Hematopoietic multipotent progenitor cell treated with erythropoietin and hydrocortisone succinate and interleukin-3 and kit ligand, for 17 days (in vitro differentiated cells): ENCODE measurements at regions not wholly inside any gene's neighbourhood (a gene's known extent, or its start where the extent isn't known, plus 50 kb on each side); places are given as distances from the start of the nearest gene placed in this dataset.
"Not testable (repeated sequence)": the region's sequence is repeated elsewhere in the genome, so short reads cannot be mapped to it uniquely, and the experiment has no call there.

ENCODE experiments used
- DNase-seq: peaks from one replicate; pipeline ENCODE4 v3.0.0-alpha.2; 2015; ENCODE audit warnings: low spot score

GRCh38 chr4:187065396-187065795, 341.7 kb upstream of the FAT1 start:
- no peak for DNase-seq

GRCh38 chr4:187065806-187066205, 342.1 kb upstream of the FAT1 start:
- no peak for DNase-seq

GRCh38 chr4:187069398-187069797, 345.7 kb upstream of the FAT1 start:
- DNase-seq = no peak

- DNase-seq = no peak
Observed at GRCh38 chr4:187070158-187070557, 346.5 kb upstream of the FAT1 start.

GRCh38 chr4:187070740-187071139, 347.1 kb upstream of the FAT1 start:
- DNase-seq = no peak

GRCh38 chr4:187071946-187072600, 348.4 kb upstream of the FAT1 start:
- no peak for DNase-seq

- DNase-seq = no peak
Observed at GRCh38 chr4:187073820-187074219, 350.2 kb upstream of the FAT1 start.

GRCh38 chr4:187075514-187075913, 351.9 kb upstream of the FAT1 start:
- no peak for DNase-seq

GRCh38 chr4:187077744-187078401, 354.2 kb upstream of the FAT1 start:
- no peak for DNase-seq

- DNase-seq = no peak
Observed at GRCh38 chr4:187084701-187085100, 361.0 kb upstream of the FAT1 start.

GRCh38 chr4:187085339-187085738, 361.7 kb upstream of the FAT1 start:
- DNase-seq = no peak

GRCh38 chr4:187086151-187086550, 362.5 kb upstream of the FAT1 start:
- DNase-seq = no peak

GRCh38 chr4:187088070-187088799, 364.6 kb upstream of the FAT1 start:
- DNase-seq = no peak

- no peak for DNase-seq
Observed at GRCh38 chr4:187090401-187090800, 366.7 kb upstream of the FAT1 start.

- DNase-seq = not testable (repeated sequence)
Observed at GRCh38 chr4:187090832-187091231, 367.2 kb upstream of the FAT1 start.

GRCh38 chr4:187094144-187094543, 370.5 kb upstream of the FAT1 start:
- no peak for DNase-seq

- DNase-seq = no peak
Observed at GRCh38 chr4:187098429-187098828, 374.8 kb upstream of the FAT1 start.

- no peak for DNase-seq
Observed at GRCh38 chr4:187103351-187103750, 379.7 kb upstream of the FAT1 start.

GRCh38 chr4:187108845-187109244, 385.2 kb upstream of the FAT1 start:
- DNase-seq = no peak

GRCh38 chr4:187109636-187110035, 386.0 kb upstream of the FAT1 start:
- DNase-seq = no peak

GRCh38 chr4:187118166-187118565, 394.5 kb upstream of the FAT1 start:
- no peak for DNase-seq

- no peak for DNase-seq
Observed at GRCh38 chr4:187118602-187119120, 395.0 kb upstream of the FAT1 start.

- no peak for DNase-seq
Observed at GRCh38 chr4:187124331-187124730, 400.7 kb upstream of the FAT1 start.
